GM12864 (cell line): ENCODE measurements at regions not wholly inside any gene's neighbourhood (a gene's known extent, or its start where the extent isn't known, plus 50 kb on each side); places are given as distances from the start of the nearest gene placed in this dataset.
"Not testable (repeated sequence)": the region's sequence is repeated elsewhere in the genome, so short reads cannot be mapped to it uniquely, and the experiment has no call there.

ENCODE experiments used
- DNase-seq: peaks from one replicate; pipeline ENCODE4 v3.0.0-alpha.2; 2011; ENCODE audit warnings: low read depth
- H3K4me3 ChIP-seq: 2 replicates; pipeline ENCODE4 v1.5.1; 2011; ENCODE audit warnings: mild to moderate bottlenecking, low read depth, low read length, control low read depth
- CTCF ChIP-seq: IDR thresholded peaks from 2 replicates; pipeline ENCODE4 v1.5.1; 2011; ENCODE audit warnings: low read depth, mild to moderate bottlenecking, moderate library complexity, low read length, control low read depth, inconsistent platforms; ENCODE audit errors: missing control alignments

GRCh38 chr11:122198291-122198983 is 82.4 kb upstream of the BLID start:
- no peak overlapping the region for H3K4me3 ChIP-seq
- no peak for DNase-seq
- TF ChIP-seq CTCF, result no peak

- DNase-seq, result no peak
- H3K4me3 ChIP-seq, result no peak overlapping the region
These were observed 81.3 kb upstream of the BLID start for GRCh38 chr11:122197066-122197987.

GRCh38 chr11:122195790-122196189 is 79.8 kb upstream of the BLID start:
- DNase-seq, result no peak
- no peak for TF ChIP-seq CTCF
- no peak overlapping the region for H3K4me3 ChIP-seq

More at GRCh38 chr11:122197066-122197987, 81.3 kb upstream of the BLID start:
- no peak for TF ChIP-seq CTCF

GRCh38 chr11:122193881-122194480 is 78.0 kb upstream of the BLID start:
- DNase-seq, H3K4me3 ChIP-seq: not testable (repeated sequence)

GRCh38 chr11:122193457-122193856 is 77.4 kb upstream of the BLID start:
- DNase-seq, result no peak
- H3K4me3 ChIP-seq, result no peak overlapping the region
- no peak for TF ChIP-seq CTCF

GRCh38 chr11:122192634-122193255 is 76.7 kb upstream of the BLID start:
- no peak overlapping the region for H3K4me3 ChIP-seq
- DNase-seq, result no peak
- no peak for TF ChIP-seq CTCF

- no peak for DNase-seq
- no peak for TF ChIP-seq CTCF
- H3K4me3 ChIP-seq, result no peak overlapping the region
These were observed 74.8 kb upstream of the BLID start for GRCh38 chr11:122190768-122191167.
